Coronary artery (tissue), 2 donors: ENCODE measurements at regions not wholly inside any gene's neighbourhood (a gene's known extent, or its start where the extent isn't known, plus 50 kb on each side); places are given as distances from the start of the nearest gene placed in this dataset.

Experiments
- DNase-seq: peaks from one replicate; pipeline ENCODE4 v3.0.0-alpha.2; 2017; ENCODE audit warnings: low spot score
- H3K27ac ChIP-seq, 2 donors: fragments of 200-600 bp; sonication (generic); one replicate each; pipeline ENCODE4 v1.5.1; 2016 to 2019
- H3K4me3 ChIP-seq: fragments of 200-600 bp; sonication (generic); 2 replicates; pipeline ENCODE4 v1.5.1; 2016; ENCODE audit warnings: mild to moderate bottlenecking, moderate library complexity
- CTCF ChIP-seq: fragments of 200-600 bp; sonication (generic); IDR thresholded peaks from one replicate; pipeline ENCODE4 v1.5.1; 2019; ENCODE audit warnings: antibody characterized with exemption

DNA sequence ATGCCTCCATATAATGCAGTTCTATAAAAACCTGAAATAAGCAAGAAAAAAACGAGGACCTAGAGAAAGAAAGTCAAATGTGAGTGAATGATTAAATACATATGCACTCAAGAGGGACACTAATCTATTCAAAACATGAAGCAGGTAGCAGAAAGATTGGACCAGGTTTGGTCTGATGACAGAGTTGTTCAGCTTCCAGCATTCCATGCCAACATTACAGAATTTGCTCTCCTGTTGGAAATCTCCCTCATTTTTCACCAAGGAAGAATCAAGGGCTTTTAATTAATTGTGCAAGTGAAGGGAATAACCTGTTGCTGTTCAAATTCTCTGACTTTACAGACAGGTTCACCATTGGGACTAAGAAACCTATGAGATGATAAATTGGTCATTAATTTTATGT lies 379.0 kb upstream of the RASGEF1B start:
- no peak overlapping the region for H3K27ac ChIP-seq
- TF ChIP-seq CTCF = no peak
- H3K4me3 ChIP-seq = no peak overlapping the region
- DNase-seq = no peak

- Histone ChIP-seq H3K27ac (no peak overlapping the region), H3K4me3 (no peak overlapping the region)
- DNase-seq = no peak
- TF ChIP-seq CTCF = no peak
Observed at GRCh38 chr4:81845761-81846160, 374.1 kb upstream of the RASGEF1B start.

- no peak for DNase-seq
- Histone ChIP-seq H3K4me3 (no peak overlapping the region), H3K27ac (no peak overlapping the region)
- TF ChIP-seq CTCF = no peak
Observed at GRCh38 chr4:81845273-81845672, 373.6 kb upstream of the RASGEF1B start.

GRCh38 chr4:81844717-81845116 lies 373.0 kb upstream of the RASGEF1B start:
- Histone ChIP-seq H3K4me3 (no peak overlapping the region), H3K27ac (no peak overlapping the region)
- no peak for DNase-seq
- TF ChIP-seq CTCF = peak; percentile 63

DNA sequence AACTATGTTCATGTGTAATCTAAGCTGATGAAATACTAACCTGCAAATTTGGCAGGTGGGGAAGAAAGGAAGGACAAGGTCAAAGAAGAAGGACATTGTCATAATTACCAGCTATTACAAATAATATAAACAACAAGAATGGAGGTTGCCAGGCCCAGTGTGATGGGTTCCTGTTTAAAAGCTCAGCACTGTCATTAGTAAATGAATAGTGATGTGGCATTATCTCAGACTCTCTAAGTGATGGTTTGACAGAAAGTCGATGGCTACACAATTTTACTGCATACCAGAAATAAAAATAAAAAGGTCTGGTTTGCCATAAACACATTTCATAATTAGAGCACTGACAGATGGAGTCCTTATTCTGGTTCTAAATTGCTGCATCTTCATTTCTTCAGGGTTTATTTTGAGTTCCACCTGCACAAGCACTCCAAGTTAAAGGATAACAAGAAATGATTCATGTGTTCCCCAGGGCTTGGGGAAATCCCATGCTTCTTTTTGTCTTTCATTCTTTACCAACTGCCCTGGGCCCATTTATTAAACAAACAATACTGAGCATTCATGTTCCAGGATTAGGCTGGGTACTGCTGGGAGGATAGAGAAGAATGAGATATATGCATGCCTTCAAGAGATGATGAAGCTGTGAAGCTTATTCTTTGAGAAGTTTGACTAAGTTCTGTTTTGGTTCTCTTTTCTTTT lies 367.8 kb upstream of the RASGEF1B start:
- Histone ChIP-seq H3K4me3 (no peak overlapping the region), H3K27ac (no peak overlapping the region)
- DNase-seq = no peak
- TF ChIP-seq CTCF = no peak

DNA sequence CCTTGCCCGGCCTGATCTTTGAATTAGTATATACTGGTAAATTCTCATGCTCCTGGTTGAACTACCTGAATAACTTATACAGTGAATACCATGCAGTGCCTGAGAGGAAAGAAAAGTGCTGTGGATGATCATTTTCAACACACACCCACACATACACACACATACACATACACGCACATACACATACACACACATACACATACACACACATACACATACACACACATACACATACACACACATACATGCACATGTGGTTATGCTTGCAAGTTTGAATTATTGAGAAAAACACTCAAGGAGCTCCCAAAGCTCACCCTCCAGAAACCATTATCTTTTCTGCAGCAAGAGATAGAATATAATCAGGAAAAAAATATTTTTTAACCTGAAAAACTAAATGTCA lies 366.9 kb upstream of the RASGEF1B start:
- DNase-seq = no peak
- no peak for TF ChIP-seq CTCF
- no peak overlapping the region for H3K27ac ChIP-seq
- no peak overlapping the region for H3K4me3 ChIP-seq

DNA sequence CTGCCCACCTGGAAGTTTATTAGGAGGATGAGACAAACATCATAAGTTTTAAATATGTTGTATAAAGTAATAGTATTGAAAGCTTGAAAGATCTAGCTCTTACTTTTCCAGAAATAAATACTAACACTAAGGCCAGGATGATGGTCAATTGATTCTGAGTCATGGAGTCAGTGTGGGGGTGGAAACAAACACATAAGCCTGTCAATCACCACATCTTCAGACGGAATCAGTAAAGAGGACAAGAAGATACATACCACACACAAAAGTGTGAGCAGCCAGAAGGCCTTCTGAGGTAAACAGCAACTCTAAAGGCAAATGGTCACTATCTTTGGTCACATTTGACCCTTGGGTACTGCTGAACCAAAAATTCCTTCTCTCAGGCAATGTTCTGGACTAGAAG lies 365.0 kb upstream of the RASGEF1B start:
- DNase-seq = no peak

More for the DNA sequence above, 365.0 kb upstream of the RASGEF1B start:
- Histone ChIP-seq H3K4me3 (no peak overlapping the region), H3K27ac (no peak overlapping the region)
- TF ChIP-seq CTCF = no peak
